Neural progenitor cell (in vitro differentiated cells): ENCODE measurements at regions not wholly inside any gene's neighbourhood (a gene's known extent, or its start where the extent isn't known, plus 50 kb on each side); places are given as distances from the start of the nearest gene placed in this dataset.

ENCODE experiments used
- EZH2 ChIP-seq: fragments of 200-600 bp; sonication (generic); IDR thresholded peaks from 2 replicates; pipeline ENCODE4 v1.6.1; 2017; ENCODE audit warnings: antibody characterized with exemption, mild to moderate bottlenecking, moderate library complexity
- TF ChIP-seq, protein P1 (sequence below): fragments of 200-600 bp; sonication (generic); IDR thresholded peaks from 2 replicates; pipeline ENCODE4 v1.5.1; 2017; ENCODE audit warnings: antibody characterized with exemption, mild to moderate bottlenecking

DNA sequence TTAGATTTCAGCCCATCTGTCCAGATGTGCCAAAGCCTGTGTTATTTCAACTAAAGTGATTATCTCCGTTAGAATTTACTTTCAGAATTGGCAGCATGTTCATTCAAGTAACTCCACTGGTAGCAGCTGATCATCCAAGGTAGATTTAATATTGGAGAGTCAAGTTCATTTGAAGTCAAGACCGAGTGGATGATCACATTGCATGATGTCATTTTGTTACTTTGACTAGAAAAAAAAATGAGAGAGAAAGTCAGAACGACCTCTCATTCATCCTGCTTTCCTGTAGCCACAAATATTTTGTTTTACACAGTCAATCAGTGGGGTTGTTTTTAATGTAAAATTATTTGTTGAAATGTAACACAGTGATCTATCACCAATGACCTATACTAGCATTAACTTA is 196.7 kb upstream of the PHYHIPL start:
- TF ChIP-seq, protein P1, sequence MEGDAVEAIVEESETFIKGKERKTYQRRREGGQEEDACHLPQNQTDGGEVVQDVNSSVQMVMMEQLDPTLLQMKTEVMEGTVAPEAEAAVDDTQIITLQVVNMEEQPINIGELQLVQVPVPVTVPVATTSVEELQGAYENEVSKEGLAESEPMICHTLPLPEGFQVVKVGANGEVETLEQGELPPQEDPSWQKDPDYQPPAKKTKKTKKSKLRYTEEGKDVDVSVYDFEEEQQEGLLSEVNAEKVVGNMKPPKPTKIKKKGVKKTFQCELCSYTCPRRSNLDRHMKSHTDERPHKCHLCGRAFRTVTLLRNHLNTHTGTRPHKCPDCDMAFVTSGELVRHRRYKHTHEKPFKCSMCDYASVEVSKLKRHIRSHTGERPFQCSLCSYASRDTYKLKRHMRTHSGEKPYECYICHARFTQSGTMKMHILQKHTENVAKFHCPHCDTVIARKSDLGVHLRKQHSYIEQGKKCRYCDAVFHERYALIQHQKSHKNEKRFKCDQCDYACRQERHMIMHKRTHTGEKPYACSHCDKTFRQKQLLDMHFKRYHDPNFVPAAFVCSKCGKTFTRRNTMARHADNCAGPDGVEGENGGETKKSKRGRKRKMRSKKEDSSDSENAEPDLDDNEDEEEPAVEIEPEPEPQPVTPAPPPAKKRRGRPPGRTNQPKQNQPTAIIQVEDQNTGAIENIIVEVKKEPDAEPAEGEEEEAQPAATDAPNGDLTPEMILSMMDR = no peak
- TF ChIP-seq EZH2 = no peak
